Activated CD4-positive, alpha-beta T cell treated with anti-CD3 and anti-CD28 coated beads, Interleukin-2, amount 50 U/mL, for 4 hours (primary cell): ENCODE measurements at regions not wholly inside any gene's neighbourhood (a gene's known extent, or its start where the extent isn't known, plus 50 kb on each side); places are given as distances from the start of the nearest gene placed in this dataset.

Source experiments
- DNase-seq, 2 experiments: peaks; one replicate each; pipeline ENCODE4 v3.0.0-alpha.2; 2020

GRCh38 chr20:58109126-58109880 is 119.2 kb downstream of the ANKRD60 start:
- DNase-seq = no peak

- no peak for DNase-seq
Measured at GRCh38 chr20:58107533-58107932, 120.9 kb downstream of the ANKRD60 start.

GRCh38 chr20:58106143-58106750 is 122.2 kb downstream of the ANKRD60 start:
- DNase-seq = no peak

GRCh38 chr20:58103961-58104360 is 124.5 kb downstream of the ANKRD60 start:
- no peak for DNase-seq

GRCh38 chr20:58103517-58103904 is 124.9 kb downstream of the ANKRD60 start:
- DNase-seq = no peak

GRCh38 chr20:58102744-58103516 is 125.5 kb downstream of the ANKRD60 start:
- DNase-seq = no peak

GRCh38 chr20:58102261-58102660 is 126.2 kb downstream of the ANKRD60 start:
- no peak for DNase-seq

- DNase-seq = no peak
Measured at GRCh38 chr20:58100731-58101356, 127.6 kb downstream of the ANKRD60 start.

- no peak for DNase-seq
Measured at GRCh38 chr20:58099956-58100730, 128.3 kb downstream of the ANKRD60 start.

- DNase-seq = no peak
Measured at GRCh38 chr20:58099291-58099935, 129.0 kb downstream of the ANKRD60 start.

- DNase-seq = no peak
Measured at GRCh38 chr20:58098571-58098970, 129.9 kb downstream of the ANKRD60 start.

- DNase-seq = no peak
Measured at GRCh38 chr20:58097943-58098342, 130.5 kb downstream of the ANKRD60 start.

- DNase-seq = no peak
Measured at GRCh38 chr20:58097429-58097828, 131.0 kb downstream of the ANKRD60 start.

GRCh38 chr20:58096880-58097423 is 131.5 kb downstream of the ANKRD60 start:
- no peak for DNase-seq

- no peak for DNase-seq
Measured at GRCh38 chr20:58094698-58095097, 133.8 kb downstream of the ANKRD60 start.

- DNase-seq = no peak
Measured at GRCh38 chr20:58094160-58094559, 134.3 kb downstream of the ANKRD60 start.

GRCh38 chr20:58092871-58093270 is 135.6 kb downstream of the ANKRD60 start:
- DNase-seq = no peak

GRCh38 chr20:58092353-58092752 is 136.1 kb downstream of the ANKRD60 start:
- DNase-seq = no peak

GRCh38 chr20:58091810-58092209 is 136.6 kb downstream of the ANKRD60 start:
- no peak for DNase-seq

GRCh38 chr20:58090161-58090560 is 138.3 kb downstream of the ANKRD60 start:
- DNase-seq = no peak

- DNase-seq = no peak
Measured at GRCh38 chr20:58088625-58089024, 139.8 kb downstream of the ANKRD60 start.

- DNase-seq = no peak
Measured at GRCh38 chr20:58088105-58088504, 140.3 kb downstream of the ANKRD60 start.
